ENCODE measurements at regions not wholly inside any gene's neighbourhood (a gene's known extent, or its start where the extent isn't known, plus 50 kb on each side); places are given as distances from the start of the nearest gene placed in this dataset.
A peak's percentile ranks its signal among the peaks of the same experiment; 100 is the strongest.

GRCh38 chr7:41592236-41592635 is 110.7 kb downstream of the INHBA start:
- no peak overlapping the region for H2BK5ac ChIP-seq (ENCODE audit: insufficient read length, low read length)
- H3K18ac ChIP-seq (ENCODE audit: insufficient read length, low read depth, low read length) = no peak overlapping the region
- no peak overlapping the region for H2BK20ac ChIP-seq (ENCODE audit: low read depth, low read length, poor library complexity, severe bottlenecking)
- H3K4me1 ChIP-seq (ENCODE audit: insufficient read depth, low read length) = peaks cover 6% of the 10 kb centered on the region; the same call in 1 of the 2 replicates
- H4K20me1 ChIP-seq (ENCODE audit: control insufficient read depth, insufficient read depth, insufficient read length) = no peaks in the 10 kb centered on the region
- H3T11ph ChIP-seq (ENCODE audit: low read length) = no peak overlapping the region
- H3K4ac ChIP-seq (ENCODE audit: low read depth, low read length) = no peak overlapping the region
- H2BK12ac ChIP-seq (ENCODE audit: insufficient read length, low read depth, low read length) = no peak overlapping the region
- Mint-ChIP-seq H3K4me3 (no peak overlapping the region), H3K36me3 (ENCODE audit: insufficient read depth in 1 of 3, low read depth in 3 of 3) (peaks cover 11 to 30% (median 19%) of the 10 kb centered on the region in 3 experiments), H3K27me3 (ENCODE audit: low read depth) (no peaks in the 10 kb centered on the region), H3K27ac (peak overlapping the region in 1 of 3 experiments; percentile 4; a peak in 1 of 7 replicates), H3K9me3 (peaks cover 14 to 26% of the 10 kb centered on the region in 2 experiments), H3K4me1 (peaks cover 15 to 21% of the 10 kb centered on the region in 2 experiments)
- no peak overlapping the region for H2BK15ac ChIP-seq (ENCODE audit: low read depth, low read length)
- H4K91ac ChIP-seq (ENCODE audit: insufficient read length, low read depth, low read length) = no peak overlapping the region
- H2AK5ac ChIP-seq (ENCODE audit: insufficient read length, low read length) = no peak overlapping the region
- H3K23ac ChIP-seq (ENCODE audit: insufficient read length, low read depth, low read length) = no peak overlapping the region
- no peak overlapping the region for H3K9ac ChIP-seq (ENCODE audit: extremely low read depth, insufficient read length, low read length)
- H2AFZ ChIP-seq (ENCODE audit: low read length) = no peak overlapping the region
- no peaks in the 10 kb centered on the region for H3K9me3 ChIP-seq (ENCODE audit: control insufficient read depth, low read depth, low read length)
- H3K79me1 ChIP-seq (ENCODE audit: insufficient read depth, low read depth, low read length, poor library complexity, severe bottlenecking) = no peaks in the 10 kb centered on the region
- TF ChIP-seq CTCF (conservative IDR thresholded peaks at IDR 0.05) = no peak
- no peak overlapping the region for H4K5ac ChIP-seq (ENCODE audit: insufficient read length, low read depth, low read length)
- H3K79me2 ChIP-seq (ENCODE audit: insufficient read depth, low read length) = no peaks in the 10 kb centered on the region
- H2BK120ac ChIP-seq (ENCODE audit: low read depth, low read length, poor library complexity, severe bottlenecking) = no peak overlapping the region
- no peak overlapping the region for H3K27ac ChIP-seq (ENCODE audit: insufficient read length, low read depth, low read length)
- DNase-seq = no peak
- H3K56ac ChIP-seq (ENCODE audit: insufficient read length, low read depth, low read length) = no peak overlapping the region
- no peak overlapping the region for H3K4me2 ChIP-seq (ENCODE audit: insufficient read depth, insufficient read length, low read length)
- no CpG with 5 or more reads among the region's 1 CpG for WGBS (ENCODE audit: extremely low coverage, insufficient read length, low lambda C conversion rate)
- no peaks in the 10 kb centered on the region for H3K27me3 ChIP-seq (ENCODE audit: insufficient read depth, low read length)
- no peak overlapping the region for H3K14ac ChIP-seq (ENCODE audit: insufficient read depth, low read length)
- H4K8ac ChIP-seq (replicated peaks; ENCODE audit: insufficient read length, low read depth, low read length) = no peak overlapping the region
- H3K23me2 ChIP-seq (ENCODE audit: insufficient read length, low read depth, low read length, poor library complexity, severe bottlenecking) = no peaks in the 10 kb centered on the region

Measured in H9 (cell line).